Ishikawa (cell line): ENCODE measurements at regions not wholly inside any gene's neighbourhood (a gene's known extent, or its start where the extent isn't known, plus 50 kb on each side); places are given as distances from the start of the nearest gene placed in this dataset.

Experiments used
- CEBPB ChIP-seq: IDR thresholded peaks from 2 replicates; pipeline ENCODE4 v1.6.1; 2012
- CREB1 ChIP-seq: IDR thresholded peaks from 2 replicates; pipeline ENCODE4 v1.6.1; 2012; ENCODE audit warnings: low read depth
- EP300 ChIP-seq: IDR thresholded peaks from 2 replicates; pipeline ENCODE4 v1.6.1; 2012; ENCODE audit warnings: borderline replicate concordance
- MAX ChIP-seq: IDR thresholded peaks from 2 replicates; pipeline ENCODE4 v1.6.1; 2012
- NFIC ChIP-seq: IDR thresholded peaks from 2 replicates; pipeline ENCODE4 v1.6.1; 2012
- REST ChIP-seq: IDR thresholded peaks from 2 replicates; pipeline ENCODE4 v1.6.1; 2012; ENCODE audit warnings: low read depth, mild to moderate bottlenecking
- TAF1 ChIP-seq: IDR thresholded peaks from 2 replicates; pipeline ENCODE4 v1.6.1; 2012; ENCODE audit warnings: low read depth, mild to moderate bottlenecking
- TCF12 ChIP-seq: IDR thresholded peaks from 2 replicates; pipeline ENCODE4 v1.6.1; 2012; ENCODE audit warnings: low read depth
- USF1 ChIP-seq: IDR thresholded peaks from 2 replicates; pipeline ENCODE4 v1.6.1; 2012
- YY1 ChIP-seq: IDR thresholded peaks from 2 replicates; pipeline ENCODE4 v1.6.1; 2012; ENCODE audit warnings: low read depth
- ZBTB7A ChIP-seq: IDR thresholded peaks from 2 replicates; pipeline ENCODE4 v1.6.1; 2012; ENCODE audit warnings: low read depth

GRCh38 chr17:73998249-73998648 lies 205.2 kb upstream of the RPL38 start:
- TF ChIP-seq CREB1: no peak
- TF ChIP-seq YY1: no peak
- TF ChIP-seq TAF1: no peak
- no peak for TF ChIP-seq TCF12
- no peak for TF ChIP-seq NFIC
- TF ChIP-seq REST: no peak
- TF ChIP-seq MAX: no peak
- no peak for TF ChIP-seq ZBTB7A
- TF ChIP-seq USF1: no peak
- no peak for TF ChIP-seq EP300
- TF ChIP-seq CEBPB: no peak
